Brain microvascular endothelial cell (primary cell): ENCODE measurements at regions not wholly inside any gene's neighbourhood (a gene's known extent, or its start where the extent isn't known, plus 50 kb on each side); places are given as distances from the start of the nearest gene placed in this dataset.

Experiments
- DNase-seq: peaks from one replicate; pipeline ENCODE4 v3.0.0-alpha.2; 2020
- H3K27ac ChIP-seq: fragments of 250-450 bp; sonication (Bioruptor Pico); 2 replicates; pipeline ENCODE4 v1.5.1; 2020; ENCODE audit warnings: mild to moderate bottlenecking, moderate library complexity
- H3K27me3 ChIP-seq: fragments of 250-450 bp; sonication (Bioruptor Pico); replicated peaks from 2 replicates; pipeline ENCODE4 v1.5.1; 2020; ENCODE audit warnings: mild to moderate bottlenecking
- H3K36me3 ChIP-seq: fragments of 250-450 bp; sonication (Bioruptor Pico); replicated peaks from 2 replicates; pipeline ENCODE4 v1.5.1; 2020; ENCODE audit warnings: mild to moderate bottlenecking
- H3K4me3 ChIP-seq: 2 replicates; pipeline ENCODE4 v1.5.1; 2011; ENCODE audit warnings: low read depth, mild to moderate bottlenecking, control low read depth, low read length, moderate library complexity
- in situ Hi-C: cut with HindIII; loops from 2 replicates; pipeline ENCODE4 v1.10.0; 2017; ENCODE audit warnings: low sequenced_read_pairs, low pct_ligation_motif_present
- TF ChIP-seq, protein P1 (sequence below): IDR thresholded peaks from 2 replicates; pipeline ENCODE4 v1.5.1; 2011; ENCODE audit warnings: low read depth, mild to moderate bottlenecking, moderate library complexity, low read length, control low read depth, inconsistent platforms; ENCODE audit errors: missing control alignments

DNA sequence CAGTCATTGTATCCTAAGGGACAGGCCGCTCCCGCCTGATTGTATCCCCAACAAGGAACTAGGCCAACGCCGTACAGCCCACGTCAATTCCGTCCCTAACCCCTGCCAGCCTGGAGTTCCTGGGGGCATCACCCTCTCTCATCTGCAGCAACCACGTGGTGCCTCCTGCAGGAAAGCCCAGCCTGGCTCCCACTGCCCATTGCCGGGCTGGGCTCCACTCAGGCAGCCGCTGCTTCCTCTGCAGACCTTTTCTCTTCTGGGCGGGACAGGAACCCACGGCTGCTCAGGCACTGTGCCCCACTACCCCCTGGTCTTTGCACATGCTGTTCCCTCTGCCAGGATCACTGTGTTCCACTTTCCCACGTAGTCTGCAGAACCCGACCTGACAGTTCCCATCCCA lies 212.2 kb downstream of the TFCP2L1 start:
- Histone ChIP-seq H3K4me3 (no peak overlapping the region), H3K36me3 (no peaks in the 10 kb centered on the region), H3K27me3 (no peaks in the 10 kb centered on the region), H3K27ac (no peak overlapping the region)
- in situ Hi-C loops = no loop called here
- TF ChIP-seq, protein P1, sequence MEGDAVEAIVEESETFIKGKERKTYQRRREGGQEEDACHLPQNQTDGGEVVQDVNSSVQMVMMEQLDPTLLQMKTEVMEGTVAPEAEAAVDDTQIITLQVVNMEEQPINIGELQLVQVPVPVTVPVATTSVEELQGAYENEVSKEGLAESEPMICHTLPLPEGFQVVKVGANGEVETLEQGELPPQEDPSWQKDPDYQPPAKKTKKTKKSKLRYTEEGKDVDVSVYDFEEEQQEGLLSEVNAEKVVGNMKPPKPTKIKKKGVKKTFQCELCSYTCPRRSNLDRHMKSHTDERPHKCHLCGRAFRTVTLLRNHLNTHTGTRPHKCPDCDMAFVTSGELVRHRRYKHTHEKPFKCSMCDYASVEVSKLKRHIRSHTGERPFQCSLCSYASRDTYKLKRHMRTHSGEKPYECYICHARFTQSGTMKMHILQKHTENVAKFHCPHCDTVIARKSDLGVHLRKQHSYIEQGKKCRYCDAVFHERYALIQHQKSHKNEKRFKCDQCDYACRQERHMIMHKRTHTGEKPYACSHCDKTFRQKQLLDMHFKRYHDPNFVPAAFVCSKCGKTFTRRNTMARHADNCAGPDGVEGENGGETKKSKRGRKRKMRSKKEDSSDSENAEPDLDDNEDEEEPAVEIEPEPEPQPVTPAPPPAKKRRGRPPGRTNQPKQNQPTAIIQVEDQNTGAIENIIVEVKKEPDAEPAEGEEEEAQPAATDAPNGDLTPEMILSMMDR = no peak
- DNase-seq = no peak

DNA sequence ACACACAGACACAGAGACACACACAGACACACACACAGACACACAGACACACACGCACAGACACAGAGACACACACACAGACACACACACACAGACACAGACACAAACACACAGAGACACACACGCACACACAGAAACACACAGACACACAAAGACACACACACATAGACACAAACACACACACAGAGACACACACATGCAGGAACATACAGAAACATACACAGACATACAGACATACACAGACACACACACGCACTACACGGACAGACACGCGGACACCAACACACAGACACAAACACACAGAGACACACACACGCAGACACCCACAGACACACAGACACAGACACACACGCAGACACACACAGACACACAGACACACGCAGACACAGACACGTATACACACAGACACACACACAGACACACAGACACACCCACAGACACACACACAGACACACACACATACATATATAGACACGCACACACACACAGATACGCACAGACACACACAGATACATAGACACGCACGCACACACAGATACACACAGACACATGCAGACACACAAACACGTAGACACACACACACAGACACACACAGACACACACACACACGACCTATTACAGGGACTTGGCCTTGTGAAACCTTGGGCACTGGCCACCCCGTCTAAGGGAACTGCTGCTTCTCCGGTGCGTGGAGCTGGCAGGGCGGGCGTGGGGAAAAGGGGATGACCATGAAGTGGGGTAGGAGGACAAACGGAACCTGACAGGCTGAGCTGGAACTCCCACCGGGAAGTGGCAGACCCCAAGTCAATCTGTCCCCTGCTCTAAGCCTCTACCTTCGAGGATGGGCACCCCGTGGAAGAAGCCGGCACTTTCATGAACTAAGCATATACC lies 211.4 kb downstream of the TFCP2L1 start:
- Histone ChIP-seq H3K36me3 (no peaks in the 10 kb centered on the region), H3K27me3 (no peaks in the 10 kb centered on the region), H3K27ac (no peak overlapping the region), H3K4me3 (no peak overlapping the region)
- in situ Hi-C loops = no loop called here
- TF ChIP-seq, protein P1 = no peak
- DNase-seq = no peak

DNA sequence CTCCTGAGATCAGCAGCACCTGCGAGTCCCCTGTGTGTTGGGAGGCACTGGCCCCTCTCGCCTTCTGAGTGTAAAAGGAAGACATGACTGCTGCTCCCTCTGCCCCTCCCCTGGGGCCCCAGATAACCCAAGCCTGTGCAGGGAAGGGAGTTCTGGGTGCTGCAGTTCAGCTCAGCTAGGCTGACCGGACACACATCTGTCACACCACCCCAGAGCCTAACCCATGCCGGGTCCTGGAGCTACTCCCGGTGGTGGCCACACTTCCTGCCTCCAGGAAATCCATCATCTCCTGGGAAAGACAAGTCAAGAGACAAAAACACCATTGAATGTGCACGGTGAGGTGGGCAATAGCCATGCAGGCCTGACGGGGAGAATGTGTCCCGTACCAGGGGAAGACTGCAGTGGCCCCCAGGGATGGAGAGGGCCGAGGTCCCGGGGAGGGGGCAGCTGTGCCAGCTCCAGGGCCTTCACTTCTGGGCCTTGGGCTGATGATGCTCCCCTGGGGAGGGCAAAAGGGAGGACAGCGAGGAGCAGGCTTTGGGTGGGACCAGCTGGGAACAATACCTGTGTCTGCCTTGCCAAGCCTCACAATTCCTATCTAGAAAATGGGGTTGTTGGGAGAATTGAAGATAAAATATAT lies 210.6 kb downstream of the TFCP2L1 start:
- no peaks in the 10 kb centered on the region for H3K27me3 ChIP-seq
- DNase-seq = no peak
- in situ Hi-C loops = no loop called here
- no peak overlapping the region for H3K27ac ChIP-seq
- H3K4me3 ChIP-seq = no peak overlapping the region
- TF ChIP-seq, protein P1 = no peak
- no peaks in the 10 kb centered on the region for H3K36me3 ChIP-seq

DNA sequence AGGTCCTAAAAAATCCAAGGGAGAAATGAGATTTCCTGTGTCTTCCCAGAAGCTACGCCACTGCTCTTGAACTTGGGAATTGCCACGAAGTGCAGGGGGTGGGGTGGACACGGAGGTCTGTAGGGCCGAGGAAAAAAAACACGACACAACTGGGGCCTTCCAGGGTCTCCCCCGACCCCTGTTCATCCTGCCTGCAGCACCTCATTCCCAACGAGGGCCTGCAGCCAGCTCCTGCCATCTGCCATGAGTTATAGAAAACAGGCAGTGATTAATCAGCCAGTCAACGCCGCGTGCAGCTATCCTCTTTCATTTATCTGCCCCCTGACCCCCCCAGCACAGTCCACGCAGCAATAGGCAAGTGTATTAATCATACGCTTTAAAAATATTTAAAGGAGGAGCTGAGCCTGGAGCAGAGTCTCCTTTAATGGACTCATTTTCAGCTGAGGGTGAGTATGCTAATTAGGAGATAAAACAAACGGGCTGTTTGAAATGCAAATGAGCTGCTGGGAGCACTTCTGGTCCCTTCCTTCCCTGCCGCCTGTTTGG lies 209.9 kb downstream of the TFCP2L1 start:
- peak; percentile 98 for DNase-seq

DNA sequence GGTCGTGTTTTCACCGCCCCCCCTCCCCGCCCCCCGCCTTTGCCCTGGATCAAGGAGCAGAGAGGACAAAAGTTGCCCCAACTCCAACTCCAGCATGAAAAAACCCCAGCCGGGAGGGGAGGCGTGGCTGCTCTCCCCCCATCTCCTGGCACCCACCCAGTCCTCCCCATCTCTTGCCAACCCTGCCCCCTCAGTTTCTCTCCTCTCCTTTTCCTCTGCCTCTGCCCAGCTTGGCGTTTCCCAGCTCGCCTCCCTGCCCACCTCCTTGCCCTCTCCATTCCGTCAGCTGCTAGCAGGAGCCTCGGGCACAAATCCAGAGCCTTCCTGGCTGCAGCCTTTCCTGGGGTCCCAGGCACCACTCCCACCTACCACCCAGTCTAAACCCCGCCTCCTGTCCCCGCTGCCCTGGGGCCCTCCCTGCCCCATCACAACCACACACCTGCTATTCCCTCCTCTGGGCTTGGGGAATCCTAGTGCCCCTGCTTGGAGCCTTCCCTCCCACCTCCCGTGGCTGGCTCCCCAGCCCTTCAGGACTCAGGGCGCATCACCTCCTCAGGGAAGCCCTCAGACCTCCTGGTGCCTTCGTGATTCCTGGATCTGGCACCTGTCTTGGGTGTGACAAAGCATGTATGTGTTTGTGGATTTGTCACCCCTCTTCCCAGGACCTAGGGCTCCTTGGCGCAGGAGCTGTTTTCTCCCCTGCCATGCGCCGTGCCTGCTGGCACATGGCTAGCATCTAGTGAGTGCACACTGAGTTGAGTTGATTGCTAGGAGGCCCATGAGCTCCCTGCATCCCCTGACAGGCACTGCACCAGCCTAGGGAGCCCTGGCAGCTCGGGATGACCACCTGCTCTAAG lies 209.1 kb downstream of the TFCP2L1 start:
- Histone ChIP-seq H3K4me3 (peak overlapping the region; percentile 43), H3K36me3 (no peaks in the 10 kb centered on the region), H3K27ac (peak overlapping the region; percentile 74), H3K27me3 (no peaks in the 10 kb centered on the region)
- in situ Hi-C loops = no loop called here
- no peak for DNase-seq
- TF ChIP-seq, protein P1 = no peak

More for the DNA sequence above, 209.9 kb downstream of the TFCP2L1 start:
- Histone ChIP-seq H3K36me3 (no peaks in the 10 kb centered on the region), H3K4me3 (peak overlapping the region; percentile 43), H3K27ac (peak overlapping the region; percentile 74), H3K27me3 (no peaks in the 10 kb centered on the region)
- TF ChIP-seq, protein P1 = no peak
- in situ Hi-C loops = no loop called here
